ENCODE measurements at regions not wholly inside any gene's neighbourhood (a gene's known extent, or its start where the extent isn't known, plus 50 kb on each side); places are given as distances from the start of the nearest gene placed in this dataset.

- no peaks in the 10 kb centered on the region for H3K36me3 ChIP-seq
- H3K4me3 ChIP-seq, result no peak overlapping the region
- H3K4me1 ChIP-seq, result no peaks in the 10 kb centered on the region
- H3K27me3 ChIP-seq, result no peaks in the 10 kb centered on the region
- no peak overlapping the region for H3K27ac ChIP-seq
- DNase-seq (ENCODE audit: extremely low spot score in 2 of 2), result no peak
- H3K9me3 ChIP-seq, result no peaks in the 10 kb centered on the region
- TF ChIP-seq POLR2AphosphoS5 (IDR thresholded peaks at IDR 0.05; ENCODE audit: insufficient read depth in 1 of 2, low read depth in 1 of 2) (no peak), CTCF (IDR thresholded peaks at IDR 0.05) (no peak), POLR2A (IDR thresholded peaks at IDR 0.05) (no peak)
- intact Hi-C loops (cut with DNase I), result no loop called here
Observed at GRCh38 chr4:58453956-58454355, 1343.8 kb upstream of the IGFBP7 start.

GRCh38 chr4:58451707-58452106, 1341.5 kb upstream of the IGFBP7 start:
- Histone ChIP-seq H3K27me3 (no peaks in the 10 kb centered on the region), H3K4me3 (no peak overlapping the region), H3K27ac (no peak overlapping the region), H3K4me1 (no peaks in the 10 kb centered on the region), H3K9me3 (no peaks in the 10 kb centered on the region), H3K36me3 (no peaks in the 10 kb centered on the region)
- no peak for DNase-seq (ENCODE audit: extremely low spot score in 2 of 2)
- intact Hi-C loops (cut with DNase I), result no loop called here
- TF ChIP-seq POLR2A (IDR thresholded peaks at IDR 0.05), result no peak
- no peak for TF ChIP-seq POLR2AphosphoS5 (IDR thresholded peaks at IDR 0.05; ENCODE audit: insufficient read depth in 1 of 2, low read depth in 1 of 2)
- TF ChIP-seq CTCF (IDR thresholded peaks at IDR 0.05), result no peak

GRCh38 chr4:58435871-58436270, 1325.7 kb upstream of the IGFBP7 start:
- H3K27ac ChIP-seq, result no peak overlapping the region
- TF ChIP-seq POLR2AphosphoS5 (IDR thresholded peaks at IDR 0.05; ENCODE audit: insufficient read depth in 1 of 2, low read depth in 1 of 2) (no peak), CTCF (IDR thresholded peaks at IDR 0.05) (no peak), POLR2A (IDR thresholded peaks at IDR 0.05) (no peak)
- H3K27me3 ChIP-seq, result no peaks in the 10 kb centered on the region
- H3K36me3 ChIP-seq, result no peaks in the 10 kb centered on the region
- H3K4me1 ChIP-seq, result no peaks in the 10 kb centered on the region
- intact Hi-C loops (cut with DNase I), result no loop called here
- H3K4me3 ChIP-seq, result no peak overlapping the region
- DNase-seq (ENCODE audit: extremely low spot score in 2 of 2), result no peak
- H3K9me3 ChIP-seq, result no peaks in the 10 kb centered on the region

- Histone ChIP-seq H3K4me3 (no peak overlapping the region), H3K36me3 (no peaks in the 10 kb centered on the region), H3K4me1 (no peaks in the 10 kb centered on the region), H3K27ac (no peak overlapping the region), H3K27me3 (no peaks in the 10 kb centered on the region), H3K9me3 (no peaks in the 10 kb centered on the region)
- DNase-seq (ENCODE audit: extremely low spot score in 2 of 2), result no peak
- intact Hi-C loops (cut with DNase I), result no loop called here
- TF ChIP-seq POLR2AphosphoS5 (IDR thresholded peaks at IDR 0.05; ENCODE audit: insufficient read depth in 1 of 2, low read depth in 1 of 2) (no peak), POLR2A (IDR thresholded peaks at IDR 0.05) (no peak), CTCF (IDR thresholded peaks at IDR 0.05) (no peak)
Observed at GRCh38 chr4:58413849-58414248, 1303.7 kb upstream of the IGFBP7 start.

GRCh38 chr4:58411904-58412303, 1301.7 kb upstream of the IGFBP7 start:
- Histone ChIP-seq H3K36me3 (no peaks in the 10 kb centered on the region), H3K4me3 (no peak overlapping the region), H3K4me1 (no peaks in the 10 kb centered on the region), H3K9me3 (no peaks in the 10 kb centered on the region), H3K27ac (no peak overlapping the region), H3K27me3 (no peaks in the 10 kb centered on the region)
- intact Hi-C loops (cut with DNase I), result no loop called here
- no peak for DNase-seq (ENCODE audit: extremely low spot score in 2 of 2)
- TF ChIP-seq POLR2A (IDR thresholded peaks at IDR 0.05), result no peak
- no peak for TF ChIP-seq CTCF (IDR thresholded peaks at IDR 0.05)
- TF ChIP-seq POLR2AphosphoS5 (IDR thresholded peaks at IDR 0.05; ENCODE audit: insufficient read depth in 1 of 2, low read depth in 1 of 2), result no peak
